Uterus (tissue), 3 donors: ENCODE measurements at regions not wholly inside any gene's neighbourhood (a gene's known extent, or its start where the extent isn't known, plus 50 kb on each side); places are given as distances from the start of the nearest gene placed in this dataset.

Experiments used
- DNase-seq, 2 donors: peaks; one replicate each; pipeline ENCODE4 v3.0.0-alpha.2; 2019 to 2020
- H3K27ac ChIP-seq, 2 donors: fragments of 200-600 bp; sonication (generic); 1 replicate in 1 of 2; 2 replicates in 1 of 2; pipeline ENCODE4 v1.5.1; 2016 to 2018
- H3K27me3 ChIP-seq, 2 donors: fragments of 200-600 bp; sonication (generic); one replicate each; pipeline ENCODE4 v1.5.1; 2018 to 2019; ENCODE audit warnings: control low read depth in 1 of 2
- H3K36me3 ChIP-seq, 2 donors: fragments of 200-600 bp; sonication (generic); one replicate each; pipeline ENCODE4 v1.5.1; 2019; ENCODE audit warnings: control low read depth in 1 of 2
- H3K4me1 ChIP-seq, 2 donors: fragments of 200-600 bp; sonication (generic); one replicate each; pipeline ENCODE4 v1.5.1; 2018 to 2019; ENCODE audit warnings: control low read depth in 1 of 2
- H3K4me3 ChIP-seq, 2 donors: fragments of 200-600 bp; sonication (generic); 1 replicate in 1 of 2; 2 replicates in 1 of 2; pipeline ENCODE4 v1.5.1; 2018 to 2019; ENCODE audit warnings: mild to moderate bottlenecking in 1 of 2
- H3K9me3 ChIP-seq, 2 donors: fragments of 200-600 bp; sonication (generic); one replicate each; pipeline ENCODE4 v1.5.1; 2019; ENCODE audit warnings: control low read depth in 1 of 2
- CTCF ChIP-seq, 4 experiments: fragments of 200-600 bp in 2 of 4; fragments of 450-650 bp in 2 of 4; sonication (generic) in 2 of 4; IDR thresholded peaks; one replicate each; pipeline ENCODE4 v1.5.1; 2016 to 2019; ENCODE audit warnings: antibody characterized with exemption in 4 of 4, mild to moderate bottlenecking in 2 of 4, moderate library complexity in 1 of 4
- POLR2A ChIP-seq, 2 donors: fragments of 450-650 bp; IDR thresholded peaks; one replicate each; pipeline ENCODE4 v1.6.1; 2016; ENCODE audit warnings: antibody characterized with exemption in 2 of 2, mild to moderate bottlenecking in 1 of 2, moderate library complexity in 1 of 2
- intact Hi-C: fragments of 100-400 bp; cut with DNase I; formaldehyde crosslinking; loops from one replicate; pipeline ENCODE4 v1.15.1; 2023; ENCODE audit warnings: low total_unique reads
- donor health status: DM: yes; HTN: yes; CAD: no.

- intact Hi-C loops = no loop called here
- H3K4me1 ChIP-seq = peaks cover 0 to 13% of the 10 kb centered on the region in 2 donors
- no peaks in the 10 kb centered on the region for H3K36me3 ChIP-seq
- H3K27me3 ChIP-seq = no peaks in the 10 kb centered on the region
- H3K4me3 ChIP-seq = no peak overlapping the region
- no peak for DNase-seq
- H3K27ac ChIP-seq = peak overlapping the region in 1 of 2 donors; percentile 47
- TF ChIP-seq CTCF (IDR thresholded peaks at IDR 0.05) = no peak
- TF ChIP-seq POLR2A (IDR thresholded peaks at IDR 0.05) = no peak
- H3K9me3 ChIP-seq = no peaks in the 10 kb centered on the region
Measured at GRCh38 chr4:173448608-173449379, 49.9 kb upstream of the SCRG1 start.
